Endothelial cell of umbilical vein (primary cell): ENCODE measurements at regions not wholly inside any gene's neighbourhood (a gene's known extent, or its start where the extent isn't known, plus 50 kb on each side); places are given as distances from the start of the nearest gene placed in this dataset.

Experiments used
- EZH2 ChIP-seq: IDR thresholded peaks from 2 replicates; pipeline ENCODE4 v1.6.1; 2012; ENCODE audit warnings: borderline replicate concordance, low read depth, mild to moderate bottlenecking, moderate library complexity, low read length, inconsistent platforms; ENCODE audit not compliant: severe bottlenecking
- POLR2A ChIP-seq: IDR thresholded peaks from 2 replicates; pipeline ENCODE4 v1.6.1; 2012; ENCODE audit warnings: low read depth, mild to moderate bottlenecking, control low read depth, low read length
- POLR2AphosphoS5 ChIP-seq: IDR thresholded peaks from 2 replicates; pipeline ENCODE4 v1.6.1; 2012; ENCODE audit warnings: low read depth, mild to moderate bottlenecking, control low read depth, low read length, moderate library complexity; ENCODE audit not compliant: insufficient read depth
- TF ChIP-seq, protein P1 (sequence below), 2 donors: IDR thresholded peaks; 1 replicate in 1 of 2; 2 replicates in 1 of 2; pipeline ENCODE4 v1.5.1; 2011; ENCODE audit warnings: low read length in 2 of 2, mild to moderate bottlenecking in 2 of 2, moderate library complexity in 2 of 2, control low read depth in 1 of 2, inconsistent platforms in 1 of 2, low read depth in 1 of 2; ENCODE audit not compliant: insufficient read depth in 1 of 2; ENCODE audit errors: extremely low read depth in 1 of 2

DNA sequence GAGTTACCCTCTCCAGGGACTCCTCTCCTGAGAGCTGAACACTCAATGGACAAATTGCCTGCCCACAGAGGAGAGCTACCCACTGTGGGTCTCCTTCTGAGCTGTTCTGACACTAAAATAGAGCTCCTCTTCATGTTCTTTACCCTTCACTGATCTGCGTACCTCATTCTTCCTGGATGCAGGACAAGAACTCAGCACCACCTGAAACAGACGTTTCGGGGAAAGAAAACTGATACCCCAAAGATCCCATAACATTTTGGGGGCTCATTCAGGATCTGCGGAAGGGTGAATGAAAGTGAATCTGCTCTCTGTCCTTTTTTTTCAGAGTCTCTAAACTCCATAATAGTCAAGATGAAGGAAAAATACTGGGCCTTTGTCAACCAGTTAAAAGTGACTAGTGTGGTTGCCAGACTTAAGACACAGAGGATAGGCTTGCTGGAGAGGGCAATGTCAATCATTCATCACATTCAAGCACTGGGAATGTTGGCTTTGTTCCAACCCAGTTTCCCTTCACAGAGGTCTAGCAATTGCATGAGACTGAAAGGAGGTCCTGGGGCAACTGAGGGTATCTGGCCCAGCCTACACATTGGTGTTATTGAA is 136.7 kb upstream of the SLITRK6 start:
- TF ChIP-seq, protein P1, sequence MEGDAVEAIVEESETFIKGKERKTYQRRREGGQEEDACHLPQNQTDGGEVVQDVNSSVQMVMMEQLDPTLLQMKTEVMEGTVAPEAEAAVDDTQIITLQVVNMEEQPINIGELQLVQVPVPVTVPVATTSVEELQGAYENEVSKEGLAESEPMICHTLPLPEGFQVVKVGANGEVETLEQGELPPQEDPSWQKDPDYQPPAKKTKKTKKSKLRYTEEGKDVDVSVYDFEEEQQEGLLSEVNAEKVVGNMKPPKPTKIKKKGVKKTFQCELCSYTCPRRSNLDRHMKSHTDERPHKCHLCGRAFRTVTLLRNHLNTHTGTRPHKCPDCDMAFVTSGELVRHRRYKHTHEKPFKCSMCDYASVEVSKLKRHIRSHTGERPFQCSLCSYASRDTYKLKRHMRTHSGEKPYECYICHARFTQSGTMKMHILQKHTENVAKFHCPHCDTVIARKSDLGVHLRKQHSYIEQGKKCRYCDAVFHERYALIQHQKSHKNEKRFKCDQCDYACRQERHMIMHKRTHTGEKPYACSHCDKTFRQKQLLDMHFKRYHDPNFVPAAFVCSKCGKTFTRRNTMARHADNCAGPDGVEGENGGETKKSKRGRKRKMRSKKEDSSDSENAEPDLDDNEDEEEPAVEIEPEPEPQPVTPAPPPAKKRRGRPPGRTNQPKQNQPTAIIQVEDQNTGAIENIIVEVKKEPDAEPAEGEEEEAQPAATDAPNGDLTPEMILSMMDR (IDR thresholded peaks at IDR 0.05; ENCODE audit: extremely low read depth in 1 of 2, insufficient read depth in 1 of 2, low read depth in 1 of 2, low read length in 2 of 2), result no peak
- TF ChIP-seq POLR2AphosphoS5 (no peak), EZH2 (no peak), POLR2A (no peak)
